SK-N-MC (cell line): ENCODE measurements at regions not wholly inside any gene's neighbourhood (a gene's known extent, or its start where the extent isn't known, plus 50 kb on each side); places are given as distances from the start of the nearest gene placed in this dataset.

Source experiments
- EZH2 ChIP-seq: fragments of 200-600 bp; sonication (generic); IDR thresholded peaks from one replicate; pipeline ENCODE4 v1.6.1; 2017; ENCODE audit warnings: antibody characterized with exemption
- FOXP2 ChIP-seq: optimal IDR thresholded peaks from 2 replicates; pipeline ENCODE3; 2011; ENCODE audit warnings: mild to moderate bottlenecking, moderate library complexity; ENCODE audit not compliant: insufficient read depth; ENCODE audit errors: extremely low read length, control extremely low read depth
- POLR2AphosphoS5 ChIP-seq: IDR thresholded peaks from 2 replicates; pipeline ENCODE4 v1.6.1; 2012; ENCODE audit warnings: mild to moderate bottlenecking, low read depth, low read length, borderline replicate concordance

GRCh38 chr21:23020969-23021368, 2022.8 kb downstream of the NCAM2 start:
- TF ChIP-seq POLR2AphosphoS5 (no peak), EZH2 (no peak), FOXP2 (no peak)
